ENCODE measurements at regions not wholly inside any gene's neighbourhood (a gene's known extent, or its start where the extent isn't known, plus 50 kb on each side); places are given as distances from the start of the nearest gene placed in this dataset.

DNA sequence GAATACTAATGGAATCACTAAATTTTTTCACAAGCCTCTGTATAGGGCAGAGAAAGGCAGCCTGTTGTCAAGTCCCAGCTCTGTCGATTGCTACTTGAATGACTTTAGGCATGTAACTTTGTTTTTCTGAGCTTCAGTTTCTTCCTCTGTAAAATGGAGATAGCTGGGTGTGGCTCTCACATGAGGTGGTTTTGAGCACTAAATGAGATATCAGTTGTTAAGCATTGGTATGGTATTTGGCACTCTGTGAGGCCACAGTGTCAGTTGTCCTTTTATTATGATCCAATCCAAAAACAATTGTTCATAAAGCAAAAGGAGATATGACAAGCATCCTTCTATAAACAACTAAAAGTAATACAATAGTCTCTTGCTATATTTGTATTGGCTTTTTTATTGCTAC lies 120.6 kb downstream of the DUSP6 start:
- TF ChIP-seq, protein P1, sequence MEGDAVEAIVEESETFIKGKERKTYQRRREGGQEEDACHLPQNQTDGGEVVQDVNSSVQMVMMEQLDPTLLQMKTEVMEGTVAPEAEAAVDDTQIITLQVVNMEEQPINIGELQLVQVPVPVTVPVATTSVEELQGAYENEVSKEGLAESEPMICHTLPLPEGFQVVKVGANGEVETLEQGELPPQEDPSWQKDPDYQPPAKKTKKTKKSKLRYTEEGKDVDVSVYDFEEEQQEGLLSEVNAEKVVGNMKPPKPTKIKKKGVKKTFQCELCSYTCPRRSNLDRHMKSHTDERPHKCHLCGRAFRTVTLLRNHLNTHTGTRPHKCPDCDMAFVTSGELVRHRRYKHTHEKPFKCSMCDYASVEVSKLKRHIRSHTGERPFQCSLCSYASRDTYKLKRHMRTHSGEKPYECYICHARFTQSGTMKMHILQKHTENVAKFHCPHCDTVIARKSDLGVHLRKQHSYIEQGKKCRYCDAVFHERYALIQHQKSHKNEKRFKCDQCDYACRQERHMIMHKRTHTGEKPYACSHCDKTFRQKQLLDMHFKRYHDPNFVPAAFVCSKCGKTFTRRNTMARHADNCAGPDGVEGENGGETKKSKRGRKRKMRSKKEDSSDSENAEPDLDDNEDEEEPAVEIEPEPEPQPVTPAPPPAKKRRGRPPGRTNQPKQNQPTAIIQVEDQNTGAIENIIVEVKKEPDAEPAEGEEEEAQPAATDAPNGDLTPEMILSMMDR (IDR thresholded peaks at IDR 0.05) = no peak
- TF ChIP-seq EZH2 (IDR thresholded peaks at IDR 0.05) = no peak
